ENCODE measurements at regions not wholly inside any gene's neighbourhood (a gene's known extent, or its start where the extent isn't known, plus 50 kb on each side); places are given as distances from the start of the nearest gene placed in this dataset.

DNA sequence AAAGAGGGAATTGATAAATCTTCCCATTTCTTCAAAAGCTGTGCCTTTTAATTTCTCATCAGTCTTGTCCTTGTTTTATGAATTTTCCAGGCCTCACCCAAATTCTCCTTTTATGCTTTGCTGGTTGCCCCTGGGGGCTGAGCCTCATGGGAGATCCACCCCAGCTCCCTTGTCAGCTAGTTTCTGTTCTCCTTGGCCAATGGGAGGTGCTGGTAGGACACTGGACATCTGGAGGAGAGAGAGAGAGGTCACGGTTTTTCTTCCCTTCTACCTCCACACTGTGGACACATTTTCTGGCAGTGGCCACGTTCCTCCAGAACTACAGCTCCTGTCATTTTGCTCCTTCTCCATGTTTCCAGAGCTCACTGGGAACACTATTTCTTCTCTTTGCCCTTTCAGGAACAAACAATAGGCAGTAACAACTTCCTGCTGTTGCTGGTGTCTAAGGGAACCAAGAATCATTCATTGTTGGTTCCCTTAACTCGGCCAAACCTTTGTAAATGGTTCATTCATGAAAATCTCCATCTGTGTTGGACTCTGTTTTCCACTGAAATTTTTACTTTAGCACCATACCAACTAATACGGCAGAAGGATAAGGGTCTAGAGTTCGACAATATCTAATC, 334.5 kb downstream of the GPAT3 start:
- no peaks in the 10 kb centered on the region for H3K9me3 ChIP-seq
- no peak overlapping the region for H3K4me3 ChIP-seq
- 51 to 52% methylated on average over 5 of the region's 5 CpGs for WGBS, 2 donors
- H3K27me3 ChIP-seq = no peaks in the 10 kb centered on the region
- H3K27ac ChIP-seq = no peak overlapping the region
- DNase-seq (ENCODE audit: low spot score in 2 of 2) = no peak
- H3K36me3 ChIP-seq = no peaks in the 10 kb centered on the region
- no peaks in the 10 kb centered on the region for H3K4me1 ChIP-seq
- TF ChIP-seq POLR2A (IDR thresholded peaks at IDR 0.05) = no peak
- TF ChIP-seq, protein P1, sequence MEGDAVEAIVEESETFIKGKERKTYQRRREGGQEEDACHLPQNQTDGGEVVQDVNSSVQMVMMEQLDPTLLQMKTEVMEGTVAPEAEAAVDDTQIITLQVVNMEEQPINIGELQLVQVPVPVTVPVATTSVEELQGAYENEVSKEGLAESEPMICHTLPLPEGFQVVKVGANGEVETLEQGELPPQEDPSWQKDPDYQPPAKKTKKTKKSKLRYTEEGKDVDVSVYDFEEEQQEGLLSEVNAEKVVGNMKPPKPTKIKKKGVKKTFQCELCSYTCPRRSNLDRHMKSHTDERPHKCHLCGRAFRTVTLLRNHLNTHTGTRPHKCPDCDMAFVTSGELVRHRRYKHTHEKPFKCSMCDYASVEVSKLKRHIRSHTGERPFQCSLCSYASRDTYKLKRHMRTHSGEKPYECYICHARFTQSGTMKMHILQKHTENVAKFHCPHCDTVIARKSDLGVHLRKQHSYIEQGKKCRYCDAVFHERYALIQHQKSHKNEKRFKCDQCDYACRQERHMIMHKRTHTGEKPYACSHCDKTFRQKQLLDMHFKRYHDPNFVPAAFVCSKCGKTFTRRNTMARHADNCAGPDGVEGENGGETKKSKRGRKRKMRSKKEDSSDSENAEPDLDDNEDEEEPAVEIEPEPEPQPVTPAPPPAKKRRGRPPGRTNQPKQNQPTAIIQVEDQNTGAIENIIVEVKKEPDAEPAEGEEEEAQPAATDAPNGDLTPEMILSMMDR (IDR thresholded peaks at IDR 0.05) = no peak

- WGBS, 2 donors = 60 to 65% methylated on average over 4 of the region's 4 CpGs
- no peaks in the 10 kb centered on the region for H3K4me1 ChIP-seq
These were observed 331.1 kb downstream of the GPAT3 start for GRCh38 chr4:83866834-83867621.

DNA sequence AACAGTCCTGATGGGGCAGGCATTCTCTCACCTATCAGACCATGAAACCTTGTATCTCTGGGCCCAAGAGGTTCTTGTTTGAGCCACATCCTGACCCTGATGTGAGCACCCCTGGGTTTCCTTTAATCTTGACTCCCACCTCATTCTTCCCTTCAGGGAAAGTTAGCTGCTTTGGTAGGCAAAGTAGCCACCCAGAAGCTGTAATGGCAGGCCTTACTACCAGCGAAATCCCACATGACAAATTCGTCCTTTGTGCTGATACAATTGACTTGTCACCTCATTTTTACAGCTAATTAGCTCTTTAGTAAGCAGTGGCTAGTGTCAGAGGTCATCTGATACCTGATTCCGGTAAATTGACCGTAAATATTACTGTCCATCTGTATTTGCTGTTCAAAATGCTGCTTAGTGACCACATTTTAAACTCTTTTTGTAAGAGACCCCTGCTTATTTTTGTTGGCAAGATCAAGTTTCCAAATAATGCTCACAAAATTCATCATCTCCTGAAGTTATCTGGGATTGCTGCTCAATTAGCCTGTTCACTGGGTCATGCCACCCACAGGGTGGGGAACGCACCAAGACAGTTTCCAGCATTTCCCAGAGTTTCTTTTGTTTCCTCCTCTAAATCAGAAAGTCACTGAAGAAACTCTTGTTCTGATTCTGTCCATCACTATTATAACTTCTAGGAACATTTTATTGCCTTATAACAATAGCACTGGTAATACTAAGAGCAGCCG, 329.7 kb downstream of the GPAT3 start:
- no peaks in the 10 kb centered on the region for H3K4me1 ChIP-seq
- TF ChIP-seq, protein P1 (IDR thresholded peaks at IDR 0.05) = no peak
- TF ChIP-seq EP300 (IDR thresholded peaks at IDR 0.05) (no peak), POLR2A (IDR thresholded peaks at IDR 0.05) (no peak)
- no peak overlapping the region for H3K27ac ChIP-seq
- no peaks in the 10 kb centered on the region for H3K9me3 ChIP-seq
- no peak for DNase-seq (ENCODE audit: low spot score in 2 of 2)
- WGBS, 2 donors = 48 to 56% methylated on average over 6 of the region's 6 CpGs
- no peak overlapping the region for H3K4me3 ChIP-seq
- no peaks in the 10 kb centered on the region for H3K36me3 ChIP-seq
- H3K27me3 ChIP-seq = no peaks in the 10 kb centered on the region

More at GRCh38 chr4:83866834-83867621, 331.1 kb downstream of the GPAT3 start:
- no peaks in the 10 kb centered on the region for H3K27me3 ChIP-seq
- H3K4me3 ChIP-seq = no peak overlapping the region
- no peak for DNase-seq (ENCODE audit: low spot score in 2 of 2)
- TF ChIP-seq POLR2A (IDR thresholded peaks at IDR 0.05) = no peak
- TF ChIP-seq EP300 (IDR thresholded peaks at IDR 0.05) = no peak
- TF ChIP-seq, protein P1 (IDR thresholded peaks at IDR 0.05) = no peak
- H3K36me3 ChIP-seq = no peaks in the 10 kb centered on the region
- H3K27ac ChIP-seq = no peak overlapping the region
- no peaks in the 10 kb centered on the region for H3K9me3 ChIP-seq

DNA sequence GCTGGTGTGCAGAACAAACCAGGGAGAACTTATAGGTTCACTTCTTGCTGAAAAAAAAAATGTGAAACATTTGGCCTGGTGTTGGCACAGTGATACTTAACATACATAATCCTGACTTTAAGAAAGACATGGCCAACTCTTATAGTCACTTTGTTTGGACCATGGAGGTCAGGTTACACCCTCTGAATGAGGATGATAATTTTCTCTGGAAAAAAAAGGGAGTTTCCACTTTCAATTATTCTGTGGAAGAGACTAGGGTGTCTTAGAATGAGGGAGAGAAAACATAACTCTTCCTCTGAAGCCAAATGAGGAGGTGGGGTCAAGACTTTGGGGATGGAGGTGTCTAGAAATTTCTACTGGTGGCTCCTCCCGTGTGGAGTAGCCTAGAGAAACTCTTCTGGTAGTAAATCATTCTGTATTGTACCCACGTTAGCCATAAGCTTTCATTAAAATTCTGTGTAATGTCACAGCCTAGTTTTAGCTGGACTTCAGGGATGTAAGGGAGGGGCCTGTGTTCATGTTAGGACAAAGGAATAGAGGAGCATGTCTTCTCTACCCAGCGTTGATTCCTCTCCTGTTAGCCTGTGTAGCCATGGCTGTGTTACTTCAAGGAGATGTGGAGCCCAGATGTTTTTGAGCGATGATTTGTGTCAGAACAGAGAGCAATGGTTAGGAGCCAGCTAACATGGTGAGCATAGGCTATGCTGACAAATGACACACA, 328.3 kb downstream of the GPAT3 start:
- 65 to 75% methylated on average over 4 of the region's 4 CpGs for WGBS, 2 donors
- H3K4me3 ChIP-seq = no peak overlapping the region
- no peak for DNase-seq (ENCODE audit: low spot score in 2 of 2)

More for the DNA sequence above, 328.3 kb downstream of the GPAT3 start:
- Histone ChIP-seq H3K36me3 (no peaks in the 10 kb centered on the region), H3K27me3 (no peaks in the 10 kb centered on the region), H3K4me1 (no peaks in the 10 kb centered on the region), H3K9me3 (no peaks in the 10 kb centered on the region), H3K27ac (no peak overlapping the region)
- TF ChIP-seq EP300 (IDR thresholded peaks at IDR 0.05) (no peak), POLR2A (IDR thresholded peaks at IDR 0.05) (no peak)
- TF ChIP-seq, protein P1 (IDR thresholded peaks at IDR 0.05) = no peak

All from tibial nerve (tissue), 4 donors.